Tibial nerve (tissue), 4 donors: ENCODE measurements at regions not wholly inside any gene's neighbourhood (a gene's known extent, or its start where the extent isn't known, plus 50 kb on each side); places are given as distances from the start of the nearest gene placed in this dataset.

Experiments
- EP300 ChIP-seq, 2 donors: sonication (generic); formaldehyde crosslinking; IDR thresholded peaks; one replicate each; pipeline ENCODE4 v1.6.1; 2017; ENCODE audit warnings: antibody characterized with exemption in 2 of 2, mild to moderate bottlenecking in 1 of 2
- TF ChIP-seq, protein P1 (sequence below), 5 experiments: fragments of 200-600 bp in 3 of 5; fragments of 450-650 bp in 2 of 5; sonication (generic) in 3 of 5; IDR thresholded peaks; one replicate each; pipeline ENCODE4 v1.5.1; 2016 to 2019; ENCODE audit warnings: antibody characterized with exemption in 5 of 5, mild to moderate bottlenecking in 3 of 5, moderate library complexity in 2 of 5

DNA sequence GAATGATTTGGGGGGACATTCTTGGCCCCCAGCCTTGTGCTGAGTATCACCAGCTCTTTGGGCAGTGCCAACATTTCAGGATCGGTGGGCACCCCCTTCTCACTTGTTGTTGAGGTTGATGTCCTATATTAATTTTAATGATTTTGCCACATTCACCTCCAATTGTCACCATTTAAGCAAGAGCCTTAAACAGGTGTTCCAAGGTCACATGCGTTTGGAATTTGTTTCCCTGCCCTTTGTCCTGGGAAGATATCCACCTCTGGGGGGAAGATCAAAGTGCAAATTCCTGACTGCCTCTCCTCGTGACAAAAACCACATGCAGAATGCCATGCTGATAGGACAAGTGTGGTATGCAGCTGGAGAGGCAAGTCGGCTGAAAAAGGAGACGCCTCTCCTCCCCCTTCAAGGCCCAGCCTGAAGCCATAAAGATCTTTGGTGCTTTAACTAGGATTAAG lies 72.5 kb upstream of the ID2 start:
- TF ChIP-seq, protein P1, sequence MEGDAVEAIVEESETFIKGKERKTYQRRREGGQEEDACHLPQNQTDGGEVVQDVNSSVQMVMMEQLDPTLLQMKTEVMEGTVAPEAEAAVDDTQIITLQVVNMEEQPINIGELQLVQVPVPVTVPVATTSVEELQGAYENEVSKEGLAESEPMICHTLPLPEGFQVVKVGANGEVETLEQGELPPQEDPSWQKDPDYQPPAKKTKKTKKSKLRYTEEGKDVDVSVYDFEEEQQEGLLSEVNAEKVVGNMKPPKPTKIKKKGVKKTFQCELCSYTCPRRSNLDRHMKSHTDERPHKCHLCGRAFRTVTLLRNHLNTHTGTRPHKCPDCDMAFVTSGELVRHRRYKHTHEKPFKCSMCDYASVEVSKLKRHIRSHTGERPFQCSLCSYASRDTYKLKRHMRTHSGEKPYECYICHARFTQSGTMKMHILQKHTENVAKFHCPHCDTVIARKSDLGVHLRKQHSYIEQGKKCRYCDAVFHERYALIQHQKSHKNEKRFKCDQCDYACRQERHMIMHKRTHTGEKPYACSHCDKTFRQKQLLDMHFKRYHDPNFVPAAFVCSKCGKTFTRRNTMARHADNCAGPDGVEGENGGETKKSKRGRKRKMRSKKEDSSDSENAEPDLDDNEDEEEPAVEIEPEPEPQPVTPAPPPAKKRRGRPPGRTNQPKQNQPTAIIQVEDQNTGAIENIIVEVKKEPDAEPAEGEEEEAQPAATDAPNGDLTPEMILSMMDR (IDR thresholded peaks at IDR 0.05): no peak
- TF ChIP-seq EP300 (IDR thresholded peaks at IDR 0.05): no peak
